ENCODE measurements at regions not wholly inside any gene's neighbourhood (a gene's known extent, or its start where the extent isn't known, plus 50 kb on each side); places are given as distances from the start of the nearest gene placed in this dataset.

DNA sequence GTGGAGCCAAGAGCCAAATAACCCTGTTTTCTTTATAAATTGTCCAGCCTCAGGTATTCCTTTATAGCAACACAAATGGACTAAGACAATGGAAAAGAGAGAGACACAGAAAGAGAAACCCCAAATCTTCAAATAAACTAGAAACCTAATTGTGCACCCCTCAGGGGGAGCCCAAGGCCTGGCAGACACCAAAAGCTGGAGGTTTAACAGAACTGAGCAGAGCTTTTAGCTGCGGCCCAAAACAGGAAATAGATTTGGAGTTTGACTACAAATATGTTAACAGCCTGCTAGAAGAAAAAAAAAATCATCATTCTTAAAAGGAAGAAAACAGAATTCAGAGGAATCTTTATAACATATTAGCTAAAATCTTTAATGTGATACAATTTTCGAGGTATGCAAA lies 1135.0 kb downstream of the GATA3 start:
- no TSS peak for BruUV-seq (replicated peaks)
- H3K36me3 ChIP-seq (ENCODE audit: control insufficient read depth in 2 of 2, extremely low read depth in 1 of 2, insufficient read depth in 2 of 2, low read length in 2 of 2) = no peaks in the 10 kb centered on the region
- ChIA-PET CTCF (interaction anchor here (1.1 to 1.3 kb wide), 2 partner anchors 18 to 20 kb away, joined by 3 read pairs; no protein-coding TSS in a partner anchor), POLR2A (no interaction called here)
- TF ChIP-seq GATA2 (IDR thresholded peaks at IDR 0.05; ENCODE audit: insufficient read depth, insufficient read length, low read depth, low read length) (no peak), JUN (IDR thresholded peaks at IDR 0.05; ENCODE audit: borderline replicate concordance, insufficient read depth, insufficient read length, low read depth) (no peak)
- TF ChIP-seq, protein P1, sequence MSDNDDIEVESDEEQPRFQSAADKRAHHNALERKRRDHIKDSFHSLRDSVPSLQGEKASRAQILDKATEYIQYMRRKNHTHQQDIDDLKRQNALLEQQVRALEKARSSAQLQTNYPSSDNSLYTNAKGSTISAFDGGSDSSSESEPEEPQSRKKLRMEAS (IDR thresholded peaks at IDR 0.05; ENCODE audit: insufficient read depth, insufficient read length) = no peak
- H4K20me1 ChIP-seq (replicated peaks; ENCODE audit: control insufficient read depth, extremely low read depth, insufficient read depth, low read length) = no peaks in the 10 kb centered on the region
- no peak overlapping the region for H2AFZ ChIP-seq (ENCODE audit: low read depth, low read length)
- H3K4me3 ChIP-seq (replicated peaks in 1 of 3; ENCODE audit: insufficient read depth in 1 of 3, low read depth in 1 of 3, low read length in 3 of 3) = no peak overlapping the region
- DNase-seq (ENCODE audit: low read depth, low spot score) (no peak), FAIRE-seq (no peak)
- H3K4me2 ChIP-seq (ENCODE audit: insufficient read depth, low read length) = no peak overlapping the region
- H3K79me2 ChIP-seq (ENCODE audit: control insufficient read depth, insufficient read depth, low read length) = no peaks in the 10 kb centered on the region
- no peaks in the 10 kb centered on the region for H3K9me1 ChIP-seq (replicated peaks; ENCODE audit: control insufficient read depth, extremely low read depth, insufficient read depth, low read length)
- no peaks in the 10 kb centered on the region for H3K4me1 ChIP-seq (ENCODE audit: control insufficient read depth, extremely low read depth, insufficient read depth, low read length)
- intact Hi-C loops (cut with micrococcal nuclease) (no loop called here), dilution Hi-C loops (cut with MboI; ENCODE audit: extremely low pct_ligation_motif_present, low sequenced_read_pairs) (no loop called here)
- H3K9me3 ChIP-seq (replicated peaks; ENCODE audit: control insufficient read depth, insufficient read depth, low read length) = no peaks in the 10 kb centered on the region
- no peak overlapping the region for H3K27ac ChIP-seq (ENCODE audit: insufficient read depth, low read depth, low read length)
- H3K9ac ChIP-seq (replicated peaks; ENCODE audit: extremely low read depth, insufficient read depth, low read length) = no peak overlapping the region
- no peaks in the 10 kb centered on the region for H3K27me3 ChIP-seq (ENCODE audit: control insufficient read depth in 2 of 2, insufficient read depth in 2 of 2, low read length in 2 of 2)

DNA sequence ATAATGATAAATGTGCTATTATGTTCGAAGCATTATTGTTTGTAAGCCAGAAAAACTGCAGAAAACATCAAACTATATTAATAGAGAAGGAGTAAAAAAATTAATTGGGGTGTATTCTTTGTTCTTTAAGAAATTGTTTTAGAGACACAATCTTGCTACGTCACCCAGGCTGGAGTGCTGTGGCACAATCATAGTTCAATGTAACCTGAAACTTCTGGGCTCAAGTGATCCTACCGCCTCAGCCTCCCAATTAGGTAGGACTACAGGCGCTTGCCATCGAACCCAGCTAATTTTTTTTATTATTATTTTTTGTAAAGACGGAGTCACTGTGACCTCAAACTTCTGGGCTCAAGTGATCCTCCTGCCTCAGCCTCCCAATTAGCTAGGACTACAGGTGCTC lies 1138.6 kb downstream of the GATA3 start:
- BruUV-seq (replicated peaks) = no TSS peak
- no peaks in the 10 kb centered on the region for H3K36me3 ChIP-seq (ENCODE audit: control insufficient read depth in 2 of 2, extremely low read depth in 1 of 2, insufficient read depth in 2 of 2, low read length in 2 of 2)
- no peak for TF ChIP-seq POLR2AphosphoS5 (IDR thresholded peaks at IDR 0.05; ENCODE audit: insufficient read depth, low read depth, low read length)
- TF ChIP-seq, protein P2, sequence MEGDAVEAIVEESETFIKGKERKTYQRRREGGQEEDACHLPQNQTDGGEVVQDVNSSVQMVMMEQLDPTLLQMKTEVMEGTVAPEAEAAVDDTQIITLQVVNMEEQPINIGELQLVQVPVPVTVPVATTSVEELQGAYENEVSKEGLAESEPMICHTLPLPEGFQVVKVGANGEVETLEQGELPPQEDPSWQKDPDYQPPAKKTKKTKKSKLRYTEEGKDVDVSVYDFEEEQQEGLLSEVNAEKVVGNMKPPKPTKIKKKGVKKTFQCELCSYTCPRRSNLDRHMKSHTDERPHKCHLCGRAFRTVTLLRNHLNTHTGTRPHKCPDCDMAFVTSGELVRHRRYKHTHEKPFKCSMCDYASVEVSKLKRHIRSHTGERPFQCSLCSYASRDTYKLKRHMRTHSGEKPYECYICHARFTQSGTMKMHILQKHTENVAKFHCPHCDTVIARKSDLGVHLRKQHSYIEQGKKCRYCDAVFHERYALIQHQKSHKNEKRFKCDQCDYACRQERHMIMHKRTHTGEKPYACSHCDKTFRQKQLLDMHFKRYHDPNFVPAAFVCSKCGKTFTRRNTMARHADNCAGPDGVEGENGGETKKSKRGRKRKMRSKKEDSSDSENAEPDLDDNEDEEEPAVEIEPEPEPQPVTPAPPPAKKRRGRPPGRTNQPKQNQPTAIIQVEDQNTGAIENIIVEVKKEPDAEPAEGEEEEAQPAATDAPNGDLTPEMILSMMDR (IDR thresholded peaks at IDR 0.05; ENCODE audit: extremely low read depth in 1 of 2, insufficient read depth in 1 of 2, low read depth in 1 of 2, low read length in 2 of 2) = no peak
- no peak for TF ChIP-seq MYC (IDR thresholded peaks at IDR 0.05; ENCODE audit: low read depth, low read length)
- TF ChIP-seq GATA2 (IDR thresholded peaks at IDR 0.05; ENCODE audit: insufficient read depth, insufficient read length, low read depth, low read length) = no peak
- TF ChIP-seq EZH2 (IDR thresholded peaks at IDR 0.05; ENCODE audit: borderline replicate concordance, low read depth, low read length, severe bottlenecking) = no peak
- TF ChIP-seq, protein P1 (IDR thresholded peaks at IDR 0.05; ENCODE audit: insufficient read depth, insufficient read length) = no peak
- TF ChIP-seq JUN (IDR thresholded peaks at IDR 0.05; ENCODE audit: borderline replicate concordance, insufficient read depth, insufficient read length, low read depth) = no peak
- TF ChIP-seq POLR2A (IDR thresholded peaks at IDR 0.05; ENCODE audit: low read depth, low read length) = no peak
- H3K4me2 ChIP-seq (ENCODE audit: insufficient read depth, low read length) = no peak overlapping the region
- no peak overlapping the region for H3K9ac ChIP-seq (replicated peaks; ENCODE audit: extremely low read depth, insufficient read depth, low read length)
- intact Hi-C loops (cut with micrococcal nuclease) (no loop called here), dilution Hi-C loops (cut with MboI; ENCODE audit: extremely low pct_ligation_motif_present, low sequenced_read_pairs) (no loop called here)
- ChIA-PET CTCF (interaction anchor here (1.7 to 3.6 kb wide), 2 partner anchors 10 to 16 kb away, joined by 6 to 17 read pairs; no protein-coding TSS in a partner anchor), POLR2A (no interaction called here)
- FAIRE-seq = no peak
- no peak for DNase-seq (ENCODE audit: low read depth, low spot score)
- no peak overlapping the region for H3K27ac ChIP-seq (ENCODE audit: insufficient read depth, low read depth, low read length)
- H3K4me1 ChIP-seq (ENCODE audit: control insufficient read depth, extremely low read depth, insufficient read depth, low read length) = no peaks in the 10 kb centered on the region
- no peak overlapping the region for H3K4me3 ChIP-seq (replicated peaks in 1 of 3; ENCODE audit: insufficient read depth in 1 of 3, low read depth in 1 of 3, low read length in 3 of 3)
- H3K27me3 ChIP-seq (ENCODE audit: control insufficient read depth in 2 of 2, insufficient read depth in 2 of 2, low read length in 2 of 2) = no peaks in the 10 kb centered on the region
- no peaks in the 10 kb centered on the region for H3K9me3 ChIP-seq (replicated peaks; ENCODE audit: control insufficient read depth, insufficient read depth, low read length)
- no peak overlapping the region for H2AFZ ChIP-seq (ENCODE audit: low read depth, low read length)
- H3K79me2 ChIP-seq (ENCODE audit: control insufficient read depth, insufficient read depth, low read length) = no peaks in the 10 kb centered on the region
- no peaks in the 10 kb centered on the region for H3K9me1 ChIP-seq (replicated peaks; ENCODE audit: control insufficient read depth, extremely low read depth, insufficient read depth, low read length)
- no peaks in the 10 kb centered on the region for H4K20me1 ChIP-seq (replicated peaks; ENCODE audit: control insufficient read depth, extremely low read depth, insufficient read depth, low read length)

Data from endothelial cell of umbilical vein (primary cell).